Progenitor cell of endocrine pancreas (in vitro differentiated cells): ENCODE measurements at regions not wholly inside any gene's neighbourhood (a gene's known extent, or its start where the extent isn't known, plus 50 kb on each side); places are given as distances from the start of the nearest gene placed in this dataset.

Experiments used
- DNase-seq: peaks from one replicate; pipeline ENCODE4 v3.0.0; 2021; ENCODE audit warnings: low spot score; ENCODE audit not compliant: unreplicated experiment
- H3K27ac Mint-ChIP-seq: 2 replicates; pipeline ENCODE4 v1.8.0; 2021; ENCODE audit warnings: mild to moderate bottlenecking, moderate library complexity, mixed read lengths
- H3K27me3 Mint-ChIP-seq: 2 replicates; pipeline ENCODE4 v1.8.0; 2021; ENCODE audit warnings: mixed read lengths
- H3K36me3 Mint-ChIP-seq: 2 replicates; pipeline ENCODE4 v1.8.0; 2022; ENCODE audit warnings: mixed read lengths; ENCODE audit not compliant: insufficient read depth
- H3K4me1 Mint-ChIP-seq: 2 replicates; pipeline ENCODE4 v1.8.0; 2021; ENCODE audit warnings: low read depth, mixed read lengths
- H3K4me3 Mint-ChIP-seq: 2 replicates; pipeline ENCODE4 v1.8.0; 2021; ENCODE audit warnings: low read depth, mild to moderate bottlenecking, moderate library complexity, mixed read lengths
- H3K9me3 Mint-ChIP-seq: 2 replicates; pipeline ENCODE4 v1.8.0; 2021; ENCODE audit warnings: low read depth, mixed read lengths
- TF ChIP-seq, protein P1 (sequence below): fragments of 200-600 bp; sonication (generic); IDR thresholded peaks from one replicate; pipeline ENCODE4 v1.5.0; 2021; ENCODE audit warnings: antibody characterized with exemption, mild to moderate bottlenecking; ENCODE audit not compliant: unreplicated experiment

DNA sequence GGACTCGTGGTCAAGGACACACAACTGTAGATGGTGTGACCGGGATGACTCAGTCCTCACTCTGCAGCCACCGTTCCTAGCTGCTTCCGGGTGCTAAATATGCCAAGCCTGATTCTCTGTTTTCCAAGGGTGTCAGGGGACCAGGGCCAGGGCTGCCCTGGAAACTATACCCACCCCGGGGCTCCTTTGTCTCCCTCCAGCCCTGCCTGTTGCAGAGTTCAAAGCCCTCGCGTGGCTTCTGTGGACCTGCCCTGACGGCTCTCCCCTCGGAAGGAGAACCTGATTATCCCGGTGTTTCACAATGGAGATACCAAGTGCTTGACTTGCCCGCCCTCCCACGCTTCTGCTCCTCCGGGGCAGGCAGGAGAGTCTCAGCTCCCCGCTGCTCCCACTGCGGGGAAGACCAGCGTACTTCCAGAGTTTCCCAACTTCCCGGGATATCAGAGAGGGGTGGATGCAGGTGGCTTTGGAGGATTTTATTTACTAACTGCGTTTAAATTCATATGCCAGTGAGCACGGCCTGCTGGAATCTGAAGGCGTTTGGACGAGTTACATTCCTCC lies 125.0 kb downstream of the ASB7 start:
- no peaks in the 10 kb centered on the region for H3K36me3 Mint-ChIP-seq
- no peak overlapping the region for H3K27ac Mint-ChIP-seq
- H3K4me1 Mint-ChIP-seq: peaks cover 13% of the 10 kb centered on the region
- H3K9me3 Mint-ChIP-seq: no peaks in the 10 kb centered on the region
- TF ChIP-seq, protein P1, sequence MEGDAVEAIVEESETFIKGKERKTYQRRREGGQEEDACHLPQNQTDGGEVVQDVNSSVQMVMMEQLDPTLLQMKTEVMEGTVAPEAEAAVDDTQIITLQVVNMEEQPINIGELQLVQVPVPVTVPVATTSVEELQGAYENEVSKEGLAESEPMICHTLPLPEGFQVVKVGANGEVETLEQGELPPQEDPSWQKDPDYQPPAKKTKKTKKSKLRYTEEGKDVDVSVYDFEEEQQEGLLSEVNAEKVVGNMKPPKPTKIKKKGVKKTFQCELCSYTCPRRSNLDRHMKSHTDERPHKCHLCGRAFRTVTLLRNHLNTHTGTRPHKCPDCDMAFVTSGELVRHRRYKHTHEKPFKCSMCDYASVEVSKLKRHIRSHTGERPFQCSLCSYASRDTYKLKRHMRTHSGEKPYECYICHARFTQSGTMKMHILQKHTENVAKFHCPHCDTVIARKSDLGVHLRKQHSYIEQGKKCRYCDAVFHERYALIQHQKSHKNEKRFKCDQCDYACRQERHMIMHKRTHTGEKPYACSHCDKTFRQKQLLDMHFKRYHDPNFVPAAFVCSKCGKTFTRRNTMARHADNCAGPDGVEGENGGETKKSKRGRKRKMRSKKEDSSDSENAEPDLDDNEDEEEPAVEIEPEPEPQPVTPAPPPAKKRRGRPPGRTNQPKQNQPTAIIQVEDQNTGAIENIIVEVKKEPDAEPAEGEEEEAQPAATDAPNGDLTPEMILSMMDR: no peak
- H3K27me3 Mint-ChIP-seq: peaks cover 29% of the 10 kb centered on the region
- H3K4me3 Mint-ChIP-seq: no peak overlapping the region
- no peak for DNase-seq

DNA sequence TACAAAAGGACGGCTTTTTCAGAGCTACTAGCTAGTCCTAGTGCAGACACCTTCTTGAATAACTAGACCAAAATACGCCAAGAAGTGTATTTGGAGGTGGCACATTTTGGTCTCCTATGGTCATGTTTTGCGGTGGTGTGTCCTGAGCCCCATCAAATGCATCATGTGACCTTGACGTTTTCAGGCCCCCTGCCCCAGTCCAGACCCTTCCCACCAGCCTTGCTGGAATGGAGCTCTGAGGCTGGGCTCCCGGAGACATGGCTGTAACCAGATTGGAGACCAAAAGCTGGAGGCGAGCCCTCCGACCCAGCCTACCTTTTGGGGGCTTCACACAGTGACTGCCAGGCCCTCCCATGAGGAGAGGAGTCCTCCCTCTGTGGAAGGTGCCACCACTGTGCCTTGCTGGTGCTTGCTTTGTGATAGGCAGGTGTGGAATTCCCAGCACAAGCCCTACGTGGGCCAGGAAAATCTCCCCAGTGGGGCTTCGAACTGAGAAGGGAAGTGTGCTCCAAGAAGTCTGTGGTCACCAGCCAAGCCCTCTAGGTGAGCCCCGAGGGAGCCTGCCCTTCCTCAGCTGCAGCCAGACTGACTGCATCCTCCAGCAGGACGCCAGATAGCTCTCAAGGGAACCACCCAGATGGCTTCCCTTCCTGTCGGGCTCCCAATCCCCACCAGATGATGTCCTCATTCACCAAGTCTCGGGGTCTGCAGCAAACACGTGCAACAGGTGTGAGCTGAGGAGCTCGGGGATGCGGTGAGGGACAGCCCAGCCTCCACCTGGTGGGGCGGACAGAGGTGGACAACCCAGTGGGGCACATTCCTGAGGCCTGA lies 126.2 kb downstream of the ASB7 start:
- TF ChIP-seq, protein P1: no peak
- Mint-ChIP-seq H3K4me3 (no peak overlapping the region), H3K27ac (no peak overlapping the region), H3K36me3 (no peaks in the 10 kb centered on the region), H3K9me3 (no peaks in the 10 kb centered on the region), H3K4me1 (peaks cover 12% of the 10 kb centered on the region), H3K27me3 (peaks cover 31% of the 10 kb centered on the region)
- no peak for DNase-seq

DNA sequence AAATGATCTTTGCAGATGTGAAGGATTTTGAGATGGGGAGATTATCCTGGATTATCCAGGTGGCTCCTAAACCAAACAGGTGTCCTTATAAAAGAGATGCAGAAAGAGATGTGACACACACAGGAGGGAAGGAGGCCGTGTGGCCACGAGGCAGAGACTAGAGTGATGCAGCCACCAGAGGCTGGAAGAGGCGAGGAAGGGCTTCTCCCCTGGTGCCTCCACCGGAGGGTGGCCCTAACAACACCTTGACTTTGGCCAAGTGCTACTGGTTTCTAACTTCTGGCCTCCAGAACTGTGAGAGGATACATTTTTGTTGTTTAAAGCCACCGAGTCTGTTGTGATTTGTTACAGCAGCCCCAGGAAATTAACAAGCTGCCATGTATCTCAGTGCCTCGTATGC lies 127.1 kb downstream of the ASB7 start:
- TF ChIP-seq, protein P1: no peak
- Mint-ChIP-seq H3K27ac (no peak overlapping the region), H3K4me1 (peaks cover 12% of the 10 kb centered on the region), H3K4me3 (no peak overlapping the region), H3K27me3 (peaks cover 30% of the 10 kb centered on the region), H3K9me3 (no peaks in the 10 kb centered on the region), H3K36me3 (no peaks in the 10 kb centered on the region)
- no peak for DNase-seq

DNA sequence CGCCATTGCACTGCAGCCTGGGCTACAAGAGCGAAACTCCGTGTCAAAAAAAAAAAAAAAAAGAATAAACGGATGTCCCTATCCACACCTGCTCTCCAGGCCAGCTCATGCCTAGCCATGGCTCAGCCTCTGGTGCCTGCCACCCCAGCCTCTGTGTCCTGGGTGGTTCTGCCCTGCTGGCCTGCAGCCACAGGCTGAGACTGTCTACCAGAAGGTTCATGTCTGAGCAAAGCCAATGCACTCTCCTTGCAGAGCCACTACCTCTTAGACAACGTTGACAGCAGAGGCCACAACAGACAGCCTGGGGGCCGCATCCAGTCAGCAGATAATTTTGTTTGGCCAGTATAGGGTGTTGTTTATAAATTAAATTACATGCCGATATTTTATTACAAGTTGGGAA lies 127.7 kb downstream of the ASB7 start:
- Mint-ChIP-seq H3K36me3 (no peaks in the 10 kb centered on the region), H3K4me3 (no peak overlapping the region), H3K4me1 (peaks cover 12% of the 10 kb centered on the region), H3K9me3 (no peaks in the 10 kb centered on the region), H3K27ac (no peak overlapping the region), H3K27me3 (peaks cover 34% of the 10 kb centered on the region)
- TF ChIP-seq, protein P1: no peak
- no peak for DNase-seq

DNA sequence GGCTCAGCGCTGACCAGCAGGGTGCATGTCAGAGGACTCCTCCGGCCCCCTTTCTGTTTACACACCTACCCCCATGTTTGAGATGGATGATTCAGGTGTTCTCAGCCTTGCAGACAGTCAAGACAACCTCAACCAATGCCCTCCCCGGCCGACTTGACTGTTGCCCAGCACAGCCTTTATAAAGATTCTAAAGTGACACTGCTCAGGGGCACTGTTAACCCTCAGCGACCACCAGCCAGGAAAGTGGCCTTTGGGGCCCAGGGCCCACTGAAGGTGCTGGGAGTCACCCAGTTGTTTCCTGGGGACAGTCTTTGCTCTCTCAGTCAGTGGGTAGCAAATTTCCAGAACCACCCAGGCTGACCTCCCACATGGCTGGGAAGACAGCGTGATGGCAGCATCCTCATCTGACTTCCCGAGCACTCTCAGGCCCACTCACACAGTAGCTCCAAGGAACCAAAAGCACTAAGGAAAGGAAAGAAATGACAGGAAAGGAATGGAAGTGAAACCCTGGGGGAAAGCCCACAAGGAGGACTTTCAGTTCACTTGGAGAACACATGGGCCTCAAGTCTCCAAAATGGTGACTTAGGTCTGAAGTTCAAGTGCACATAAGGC lies 128.4 kb downstream of the ASB7 start:
- Mint-ChIP-seq H3K27ac (no peak overlapping the region), H3K4me1 (peaks cover 12% of the 10 kb centered on the region), H3K9me3 (no peaks in the 10 kb centered on the region), H3K4me3 (no peak overlapping the region), H3K27me3 (peaks cover 28% of the 10 kb centered on the region), H3K36me3 (no peaks in the 10 kb centered on the region)
- TF ChIP-seq, protein P1: no peak
- DNase-seq: no peak
